NCI-H345 (cell line): ENCODE measurements at regions not wholly inside any gene's neighbourhood (a gene's known extent, or its start where the extent isn't known, plus 50 kb on each side); places are given as distances from the start of the nearest gene placed in this dataset.

Experiments
- DNase-seq: peaks from one replicate; lab custom pipeline; 2025; lab: John Stamatoyannopoulos, UW

DNA sequence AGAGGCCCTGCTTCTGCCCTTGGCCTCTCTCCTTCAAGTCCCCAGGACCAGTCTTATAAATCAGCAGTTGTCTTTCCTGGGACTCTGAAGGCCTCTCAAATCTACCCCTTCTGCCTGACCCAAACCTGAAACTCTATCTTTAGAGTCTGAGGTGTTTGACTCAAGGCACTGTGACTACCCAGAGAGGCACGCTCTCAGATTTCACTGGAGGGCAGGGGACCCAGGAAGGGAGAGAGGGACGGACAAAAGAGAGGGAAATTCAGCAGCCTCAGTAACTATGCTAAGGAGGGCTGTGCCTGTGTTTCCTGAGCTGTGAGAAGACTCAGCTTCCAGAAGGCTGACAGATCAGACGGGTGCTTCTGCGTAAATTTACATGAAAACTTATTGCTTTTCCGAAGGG, 217.8 kb downstream of the HAUS1 start:
- no peak for DNase-seq

GRCh38 chr18:46322411-46322891, 218.3 kb downstream of the HAUS1 start:
- DNase-seq, result no peak

GRCh38 chr18:46322941-46323340, 218.8 kb downstream of the HAUS1 start:
- no peak for DNase-seq

GRCh38 chr18:46324087-46324955, 220.1 kb downstream of the HAUS1 start:
- peak; percentile 28 for DNase-seq

DNA sequence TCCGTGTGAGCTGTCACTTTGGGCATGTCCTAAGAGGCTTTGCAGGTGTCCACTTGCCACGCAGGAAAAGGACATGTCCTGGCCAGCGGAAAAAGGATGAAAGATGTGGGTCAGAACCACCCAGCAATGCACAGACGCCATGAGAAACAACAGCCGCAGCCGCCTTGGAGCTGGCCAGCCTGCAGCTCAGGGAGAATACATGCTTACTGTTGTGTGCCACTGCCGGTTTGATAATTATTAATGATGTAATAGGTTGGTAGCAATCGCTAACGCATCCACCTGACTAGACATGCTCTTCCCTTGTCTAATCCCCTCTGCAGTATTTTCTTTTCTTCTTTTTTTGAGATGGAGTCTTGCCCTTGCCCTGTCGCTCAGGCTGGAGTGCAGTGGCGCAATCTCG, 221.7 kb downstream of the HAUS1 start:
- no peak for DNase-seq

DNA sequence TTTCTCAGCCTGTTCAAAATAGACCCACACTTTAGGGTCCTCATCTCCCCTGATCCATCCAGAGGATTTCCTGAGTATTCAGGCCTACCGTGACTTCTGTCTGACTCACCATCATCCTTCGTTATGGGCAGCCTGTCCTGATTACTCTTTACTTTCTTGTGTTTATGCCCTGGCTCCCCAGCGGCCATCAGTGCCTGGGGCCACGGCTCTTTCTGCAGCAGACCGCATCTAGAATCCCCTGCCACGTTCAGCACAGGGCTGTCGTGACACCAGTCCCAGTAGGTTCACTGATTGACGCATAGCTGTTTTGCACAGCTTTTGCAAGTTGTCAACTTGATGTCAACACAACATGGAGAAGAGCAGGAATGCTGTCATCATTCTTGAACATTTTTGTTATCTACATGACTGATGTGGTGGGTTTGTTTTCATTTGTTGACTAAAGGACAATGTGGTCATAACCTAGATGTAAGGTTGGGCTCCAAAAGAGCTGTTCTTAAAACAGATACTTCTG, 225.6 kb downstream of the HAUS1 start:
- no peak for DNase-seq

DNA sequence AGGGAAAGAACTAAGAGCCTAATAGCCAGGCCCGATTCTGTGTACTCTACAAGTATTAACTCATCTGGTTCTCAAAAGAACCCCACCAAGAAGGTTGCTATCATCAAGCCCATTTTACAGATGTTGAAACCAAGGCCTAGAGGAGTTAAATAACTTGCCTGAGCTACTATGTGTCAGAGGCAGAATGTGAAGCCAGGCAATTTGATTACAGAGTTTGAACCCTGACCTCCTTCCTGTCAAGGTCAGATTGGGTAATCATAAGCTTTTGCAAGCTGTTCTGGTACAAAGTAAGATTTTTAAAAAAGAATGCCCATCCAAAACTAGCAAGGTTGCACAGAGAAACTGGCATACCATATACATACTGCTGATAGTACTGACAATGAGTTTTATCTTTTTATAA, 227.1 kb downstream of the HAUS1 start:
- DNase-seq, result no peak

DNA sequence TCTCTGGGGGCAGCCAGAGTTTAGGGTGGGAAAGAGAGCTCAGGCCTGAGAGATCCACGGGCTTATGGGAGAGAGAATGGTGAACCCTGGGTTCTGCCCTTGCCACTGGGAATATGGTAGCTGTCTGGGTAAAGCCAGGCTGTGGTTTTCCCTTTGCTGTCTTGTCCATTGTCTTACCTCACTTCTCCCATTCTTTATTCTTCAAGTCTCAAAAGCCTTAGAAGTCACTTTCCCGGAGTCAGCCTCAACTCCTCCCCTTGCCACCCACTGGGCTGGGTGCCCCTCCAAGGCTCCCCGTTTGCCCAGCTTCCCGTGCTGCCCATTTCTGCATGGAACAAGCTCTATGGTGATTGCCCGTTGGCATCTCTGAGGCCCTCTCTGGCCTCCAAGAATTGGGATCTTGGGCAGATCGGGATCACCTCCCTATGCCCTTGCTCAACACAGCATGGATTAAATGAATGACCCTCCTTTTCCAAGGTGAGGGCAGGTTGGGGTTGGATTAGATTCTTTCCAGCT, 228.2 kb downstream of the HAUS1 start:
- DNase-seq, result no peak

- DNase-seq, result peak; percentile 37
Measured at GRCh38 chr18:46332921-46333341, 228.7 kb downstream of the HAUS1 start.

DNA sequence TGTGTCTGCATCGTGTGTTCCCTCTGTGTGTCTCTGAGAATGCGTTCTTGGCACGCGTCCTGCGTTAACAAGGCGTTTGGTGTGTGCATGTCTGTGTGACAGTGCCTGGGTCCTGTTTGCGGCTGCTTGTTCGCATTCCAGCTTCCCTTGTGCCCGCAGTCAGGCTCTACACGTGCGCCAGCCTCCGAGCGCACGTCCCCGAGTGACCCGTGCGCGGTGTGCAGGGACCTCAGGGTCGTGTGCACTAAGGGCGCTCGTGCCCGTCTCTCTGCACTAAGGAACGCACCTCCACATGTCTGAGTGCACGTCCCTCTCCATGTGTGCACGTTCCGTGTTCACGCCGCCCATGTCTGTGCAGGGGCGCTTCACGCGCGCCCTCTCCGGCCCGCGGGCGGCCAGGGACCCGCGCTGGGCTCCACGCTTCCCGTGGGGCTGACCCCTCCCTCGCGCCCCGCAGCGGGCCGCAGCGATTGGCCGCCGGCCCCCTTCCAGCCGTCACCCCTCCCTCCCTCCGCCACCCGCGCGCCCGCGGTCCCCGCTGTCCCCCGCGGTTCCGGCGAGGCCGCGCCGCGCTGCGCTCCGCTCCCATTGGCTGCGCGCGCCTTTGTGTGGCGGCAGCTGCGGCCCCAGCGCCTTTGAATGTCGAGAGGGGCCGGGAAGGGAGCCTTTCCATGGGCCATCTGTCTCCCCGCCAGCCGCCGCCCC, 229.4 kb downstream of the HAUS1 start:
- DNase-seq, result peak; percentile 73

- DNase-seq, result no peak
Measured at GRCh38 chr18:46334868-46335281, 230.7 kb downstream of the HAUS1 start.

GRCh38 chr18:46335534-46336101, 231.4 kb downstream of the HAUS1 start:
- no peak for DNase-seq

DNA sequence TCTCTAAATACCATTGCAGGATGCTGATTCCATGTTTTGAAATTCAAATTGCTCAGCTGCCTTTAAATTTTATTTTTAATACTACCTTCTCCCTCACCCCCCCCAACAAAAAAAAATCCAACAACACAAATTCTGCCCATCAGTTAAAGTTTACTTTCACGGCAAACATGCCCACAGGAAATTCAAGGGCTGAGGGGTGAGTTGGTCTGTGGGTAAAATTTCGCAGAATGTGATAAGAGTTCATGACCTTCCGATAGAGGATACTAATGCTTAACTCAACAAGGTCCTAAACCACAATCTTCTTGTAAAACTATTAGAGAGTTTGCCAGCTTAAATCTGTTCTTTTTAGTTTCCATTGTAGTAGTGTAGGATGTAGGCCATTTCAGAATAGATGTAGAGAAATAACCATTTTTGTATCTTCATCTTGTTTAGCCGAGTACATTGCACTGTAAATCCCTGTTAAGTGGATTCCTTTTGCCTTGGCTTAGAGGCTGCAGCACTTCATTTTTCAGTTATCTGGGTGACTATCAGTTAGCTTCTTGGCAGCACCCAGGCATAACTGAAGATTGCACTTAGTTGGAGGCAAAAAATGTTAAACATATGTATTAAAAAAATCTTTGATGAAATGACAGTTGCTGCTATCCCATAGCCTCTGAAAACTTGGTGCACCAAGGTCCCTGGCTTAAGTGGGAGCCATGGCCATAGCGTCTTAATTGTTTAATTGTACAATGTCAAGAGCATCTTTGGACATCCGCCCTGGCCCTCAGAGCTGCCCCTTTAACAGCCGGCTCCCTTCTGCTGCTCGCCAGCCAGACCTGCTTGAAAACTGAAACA, 232.3 kb downstream of the HAUS1 start:
- DNase-seq, result no peak

GRCh38 chr18:46337271-46337670, 233.1 kb downstream of the HAUS1 start:
- DNase-seq, result no peak

DNA sequence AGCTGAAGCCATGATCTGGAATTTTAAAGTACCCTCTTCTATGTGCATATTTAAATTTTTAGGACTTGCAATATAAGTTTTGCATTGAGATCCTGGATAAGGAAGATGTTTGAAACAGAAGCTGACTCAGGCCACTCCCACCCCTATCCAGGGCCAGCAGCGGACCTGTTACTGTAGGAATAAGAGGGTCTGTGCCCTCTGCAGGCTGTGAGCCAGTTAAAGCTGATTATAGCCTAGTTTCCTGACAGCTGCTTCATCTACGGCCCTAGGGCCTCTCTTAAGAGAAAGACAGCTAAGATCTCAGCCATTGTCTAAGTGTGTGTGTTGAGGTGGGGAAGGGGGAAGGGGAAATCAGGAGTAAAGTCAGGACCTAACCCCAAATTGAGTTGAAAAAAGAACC, 234.0 kb downstream of the HAUS1 start:
- DNase-seq, result no peak

GRCh38 chr18:46338766-46339165, 234.6 kb downstream of the HAUS1 start:
- DNase-seq, result no peak

GRCh38 chr18:46340716-46341115, 236.5 kb downstream of the HAUS1 start:
- DNase-seq, result no peak

GRCh38 chr18:46341986-46342525, 237.9 kb downstream of the HAUS1 start:
- no peak for DNase-seq

GRCh38 chr18:46343456-46343855, 239.3 kb downstream of the HAUS1 start:
- no peak for DNase-seq

DNA sequence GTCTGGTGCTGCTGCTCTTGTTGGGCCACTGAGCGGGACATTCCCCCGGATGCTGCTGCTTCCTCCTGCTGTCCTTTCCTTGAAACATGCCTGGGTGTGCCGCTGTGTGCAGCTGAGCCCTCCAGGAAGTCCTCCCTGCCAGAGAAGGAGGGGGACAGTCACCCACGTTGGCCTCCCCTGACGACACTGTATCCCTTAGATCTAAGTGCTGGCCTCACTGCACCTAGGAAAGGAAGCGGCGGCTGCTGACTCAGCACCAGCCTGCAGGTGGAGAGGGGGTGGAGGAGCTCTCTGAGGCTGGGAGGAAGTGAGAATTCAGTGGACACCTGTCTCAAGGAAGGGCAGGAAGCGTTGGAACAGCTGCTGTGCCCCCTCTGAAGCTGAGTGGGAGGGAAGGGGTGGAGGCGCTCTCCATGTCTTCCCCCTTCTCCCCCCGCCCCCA, 239.8 kb downstream of the HAUS1 start:
- DNase-seq, result no peak
